GM23248 (cell line): ENCODE measurements at regions not wholly inside any gene's neighbourhood (a gene's known extent, or its start where the extent isn't known, plus 50 kb on each side); places are given as distances from the start of the nearest gene placed in this dataset.

Experiments used
- EZH2 ChIP-seq: fragments of 200-600 bp; sonication (generic); IDR thresholded peaks from 2 replicates; pipeline ENCODE4 v1.6.1; 2018; ENCODE audit warnings: antibody characterized with exemption, mild to moderate bottlenecking; ENCODE audit not compliant: insufficient read depth, poor library complexity, severe bottlenecking
- EZH2phosphoT487 ChIP-seq: fragments of 200-600 bp; sonication (generic); IDR thresholded peaks from 2 replicates; pipeline ENCODE4 v1.6.1; 2018; ENCODE audit warnings: antibody characterized with exemption, moderate library complexity, mild to moderate bottlenecking, low read depth; ENCODE audit not compliant: insufficient read depth

DNA sequence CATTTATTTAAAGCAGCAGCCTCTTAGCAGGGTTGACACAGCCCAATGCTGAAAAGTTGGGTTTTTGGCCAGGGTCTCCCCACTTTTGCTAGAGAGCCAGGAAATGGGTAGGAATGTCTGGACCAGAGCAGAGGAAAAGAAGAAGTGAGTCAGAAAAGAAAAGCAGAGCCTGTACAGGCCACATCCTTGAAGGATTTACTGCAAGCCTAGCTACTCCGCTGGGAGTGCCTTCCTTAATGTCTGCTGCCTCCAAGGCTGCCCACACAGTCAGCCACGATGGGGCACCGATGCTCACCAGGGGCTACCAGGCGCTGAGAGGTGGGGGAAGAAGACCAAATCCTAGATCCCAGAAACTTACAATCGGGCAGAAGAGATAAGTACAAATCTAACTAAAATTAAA lies 139.2 kb downstream of the C12orf75 start:
- TF ChIP-seq EZH2 (no peak), EZH2phosphoT487 (no peak)
